CD4-positive, alpha-beta memory T cell (primary cell): ENCODE measurements at regions not wholly inside any gene's neighbourhood (a gene's known extent, or its start where the extent isn't known, plus 50 kb on each side); places are given as distances from the start of the nearest gene placed in this dataset.

Source experiments
- CTCF ChIA-PET: fragments of 350-600 bp; sonication (Branson Sonifier 250); formaldehyde crosslinking; loops from one replicate; lab custom pipeline; 2021; ENCODE audit warnings: inconsistent platforms; ENCODE audit not compliant: partially characterized antibody; lab: Charles Lee
- POLR2A ChIA-PET: fragments of 350-600 bp; sonication (Branson Sonifier 250); formaldehyde crosslinking; loops from one replicate; lab custom pipeline; 2021; ENCODE audit not compliant: partially characterized antibody; lab: Charles Lee
- DNase-seq, 5 donors: peaks; one replicate each; pipeline versions ENCODE4 v3.0.0 to v3.0.0-alpha.2; 2020 to 2022; ENCODE audit warnings: mixed read lengths in 1 of 5
- H3K27ac ChIP-seq: one replicate; pipeline ENCODE4 v1.7.0; 2013; ENCODE audit warnings: low read depth, low read length
- H3K27me3 ChIP-seq: 2 replicates; pipeline ENCODE4 v1.7.0; 2013; ENCODE audit warnings: mild to moderate bottlenecking, low read length, moderate library complexity; ENCODE audit not compliant: insufficient read depth
- H3K36me3 ChIP-seq: 2 replicates; pipeline ENCODE4 v1.7.0; 2013; ENCODE audit warnings: mild to moderate bottlenecking, low read length, moderate library complexity; ENCODE audit not compliant: insufficient read depth
- H3K4me1 ChIP-seq: 2 replicates; pipeline ENCODE4 v1.7.0; 2013; ENCODE audit warnings: mild to moderate bottlenecking, low read length, moderate library complexity; ENCODE audit not compliant: insufficient read depth
- H3K4me3 ChIP-seq, 2 donors: one replicate each; pipeline ENCODE4 v1.7.0; 2013; ENCODE audit warnings: low read length in 2 of 2, mild to moderate bottlenecking in 1 of 2
- H3K9me3 ChIP-seq, 2 donors: one replicate each; pipeline ENCODE4 v1.7.0; 2013; ENCODE audit warnings: low read length in 2 of 2, control low read depth in 1 of 2; ENCODE audit not compliant: control insufficient read depth in 1 of 2
- H3K27ac Mint-ChIP-seq, 7 donors: one replicate each; pipeline ENCODE4 v1.8.0; 2020 to 2021; ENCODE audit warnings: mixed read lengths in 7 of 7, mild to moderate bottlenecking in 6 of 7, inconsistent platforms in 3 of 7, moderate library complexity in 3 of 7
- H3K27me3 Mint-ChIP-seq, 2 donors: one replicate each; pipeline ENCODE4 v1.8.0; 2020 to 2021; ENCODE audit warnings: mixed read lengths in 2 of 2
- H3K36me3 Mint-ChIP-seq, 2 donors: one replicate each; pipeline ENCODE4 v1.8.0; 2020 to 2021; ENCODE audit warnings: mixed read lengths in 2 of 2, inconsistent platforms in 1 of 2, mild to moderate bottlenecking in 1 of 2
- H3K4me1 Mint-ChIP-seq, 4 donors: one replicate each; pipeline ENCODE4 v1.8.0; 2020 to 2021; ENCODE audit warnings: mixed read lengths in 4 of 4, mild to moderate bottlenecking in 1 of 4
- H3K4me3 Mint-ChIP-seq, 8 donors: one replicate each; pipeline ENCODE4 v1.8.0; 2020 to 2021; ENCODE audit warnings: mixed read lengths in 8 of 8, mild to moderate bottlenecking in 7 of 8, moderate library complexity in 6 of 8, inconsistent platforms in 3 of 8
- H3K9me3 Mint-ChIP-seq, 8 donors: one replicate each; pipeline ENCODE4 v1.8.0; 2020 to 2021; ENCODE audit warnings: mixed read lengths in 8 of 8, mild to moderate bottlenecking in 5 of 8, inconsistent platforms in 3 of 8, moderate library complexity in 1 of 8
- intact Hi-C: fragments of 100-400 bp; cut with micrococcal nuclease; formaldehyde crosslinking; loops from one replicate; pipeline ENCODE4 v1.15.1; 2023

DNA sequence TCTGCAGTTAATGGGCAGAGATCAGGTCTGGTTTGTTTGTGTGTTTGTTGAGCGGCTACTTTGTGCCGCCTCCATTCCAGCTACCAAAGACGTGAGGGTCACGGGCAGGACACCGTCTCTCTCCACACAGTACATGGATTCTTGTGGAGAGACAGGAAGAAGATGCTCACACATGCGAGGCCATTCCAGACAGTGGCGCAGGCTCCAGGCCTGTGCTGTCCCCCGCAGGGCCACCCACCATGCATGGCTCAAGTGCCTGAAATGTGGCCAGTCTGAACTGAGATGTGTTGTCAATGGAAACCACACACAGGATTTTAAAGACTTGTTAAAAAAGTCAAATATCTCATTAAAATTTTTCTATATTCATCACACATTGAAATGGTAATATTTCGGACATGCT, 848.3 kb downstream of the TBC1D22A start:
- intact Hi-C loops = no loop called here
- H3K4me3 ChIP-seq = no peak overlapping the region
- H3K4me1 ChIP-seq = no peaks in the 10 kb centered on the region
- Mint-ChIP-seq H3K27me3 (peaks cover 0 to 2% of the 10 kb centered on the region in 2 donors), H3K27ac (no peak overlapping the region), H3K36me3 (no peaks in the 10 kb centered on the region), H3K4me1 (no peaks in the 10 kb centered on the region), H3K9me3 (peaks cover 0 to 4% (median under 1%) of the 10 kb centered on the region in 8 donors), H3K4me3 (no peak overlapping the region)
- DNase-seq = no peak
- H3K9me3 ChIP-seq = no peaks in the 10 kb centered on the region
- H3K36me3 ChIP-seq = no peaks in the 10 kb centered on the region
- CTCF ChIA-PET = no interaction called here
- POLR2A ChIA-PET = no interaction called here
- H3K27ac ChIP-seq = no peak overlapping the region
- no peaks in the 10 kb centered on the region for H3K27me3 ChIP-seq

DNA sequence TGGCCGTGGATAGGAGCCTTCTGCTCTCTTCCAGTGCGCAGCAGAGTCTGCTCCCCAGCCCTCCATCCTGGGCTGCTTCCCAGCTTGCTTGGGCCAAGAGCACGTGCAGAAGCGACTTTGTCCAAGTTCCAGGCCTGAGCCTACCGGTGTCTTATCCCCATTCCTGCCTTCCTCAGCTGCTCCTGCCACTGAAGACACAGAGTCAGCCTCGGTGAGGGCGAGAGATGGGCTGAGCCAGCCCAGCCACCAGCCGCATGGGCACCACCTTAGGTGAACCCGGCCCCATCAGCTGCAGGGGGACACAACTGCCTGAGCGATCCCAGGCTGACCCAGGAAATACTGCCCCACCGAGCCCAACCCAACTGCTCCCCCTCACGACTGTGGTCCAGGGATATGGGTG, 847.8 kb downstream of the TBC1D22A start:
- H3K27ac Mint-ChIP-seq = no peak overlapping the region
- H3K4me3 Mint-ChIP-seq = no peak overlapping the region
- intact Hi-C loops = no loop called here
- H3K9me3 Mint-ChIP-seq = peaks cover 0 to 4% (median under 1%) of the 10 kb centered on the region in 8 donors
- no peaks in the 10 kb centered on the region for H3K4me1 Mint-ChIP-seq
- H3K4me1 ChIP-seq = no peaks in the 10 kb centered on the region
- H3K27me3 ChIP-seq = no peaks in the 10 kb centered on the region
- H3K4me3 ChIP-seq = no peak overlapping the region
- no peaks in the 10 kb centered on the region for H3K36me3 ChIP-seq
- ChIA-PET POLR2A (no interaction called here), CTCF (no interaction called here)
- no peak overlapping the region for H3K27ac ChIP-seq
- no peaks in the 10 kb centered on the region for H3K36me3 Mint-ChIP-seq
- no peaks in the 10 kb centered on the region for H3K9me3 ChIP-seq
- DNase-seq = no peak
- peaks cover 0 to 2% of the 10 kb centered on the region in 2 donors for H3K27me3 Mint-ChIP-seq

DNA sequence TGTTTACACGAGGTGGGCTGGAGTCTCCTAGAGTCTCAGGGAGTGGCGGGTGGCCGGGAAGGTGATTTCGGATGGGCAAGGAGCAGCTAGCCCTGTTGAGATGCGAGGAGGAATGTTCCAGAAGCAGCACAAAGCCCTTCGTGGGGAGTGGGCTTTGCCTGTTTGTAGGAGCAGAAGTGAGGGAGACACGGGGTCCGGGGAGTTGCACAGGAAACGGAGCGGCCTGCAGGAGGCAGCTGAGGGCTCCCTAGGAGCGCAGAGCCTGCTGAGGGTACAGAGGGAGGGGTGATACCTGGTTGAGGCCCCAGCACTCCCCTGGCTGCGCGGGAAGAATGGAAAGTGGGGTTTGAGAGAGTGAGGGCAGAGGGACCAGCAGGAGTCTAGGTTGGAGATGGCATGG, 847.2 kb downstream of the TBC1D22A start:
- H3K27ac Mint-ChIP-seq = no peak overlapping the region
- H3K4me3 ChIP-seq = no peak overlapping the region
- no peaks in the 10 kb centered on the region for H3K36me3 Mint-ChIP-seq

DNA sequence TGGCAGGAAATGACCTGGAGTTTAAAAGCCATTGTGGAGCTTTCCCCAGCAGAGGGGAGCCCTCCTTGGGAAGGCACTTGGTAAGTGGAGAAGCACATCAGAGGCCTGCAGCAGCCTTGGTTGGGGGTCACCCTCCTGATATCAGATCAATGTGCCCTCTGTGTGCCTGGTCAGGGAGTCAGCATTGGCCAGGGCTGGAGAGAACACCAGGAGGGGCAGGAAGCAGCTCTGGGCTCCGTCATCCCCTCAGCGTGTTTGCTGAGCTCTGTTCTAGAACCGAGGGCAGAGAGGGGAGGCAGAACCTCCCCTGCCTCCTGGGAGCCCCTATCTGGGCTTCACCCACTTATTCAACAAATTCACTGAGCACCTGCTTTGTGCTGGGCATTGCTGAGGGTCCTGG, 846.0 kb downstream of the TBC1D22A start:
- ChIA-PET POLR2A (no interaction called here), CTCF (no interaction called here)

More for the DNA sequence above, 847.2 kb downstream of the TBC1D22A start:
- intact Hi-C loops = no loop called here
- DNase-seq = no peak
- Histone ChIP-seq H3K9me3 (no peaks in the 10 kb centered on the region), H3K27me3 (no peaks in the 10 kb centered on the region), H3K36me3 (no peaks in the 10 kb centered on the region), H3K27ac (no peak overlapping the region), H3K4me1 (no peaks in the 10 kb centered on the region)
- CTCF ChIA-PET = no interaction called here
- H3K9me3 Mint-ChIP-seq = peaks cover 0 to 4% (median under 1%) of the 10 kb centered on the region in 8 donors
- H3K27me3 Mint-ChIP-seq = peaks cover 0 to 2% of the 10 kb centered on the region in 2 donors
- no peaks in the 10 kb centered on the region for H3K4me1 Mint-ChIP-seq
- no peak overlapping the region for H3K4me3 Mint-ChIP-seq
- POLR2A ChIA-PET = no interaction called here

DNA sequence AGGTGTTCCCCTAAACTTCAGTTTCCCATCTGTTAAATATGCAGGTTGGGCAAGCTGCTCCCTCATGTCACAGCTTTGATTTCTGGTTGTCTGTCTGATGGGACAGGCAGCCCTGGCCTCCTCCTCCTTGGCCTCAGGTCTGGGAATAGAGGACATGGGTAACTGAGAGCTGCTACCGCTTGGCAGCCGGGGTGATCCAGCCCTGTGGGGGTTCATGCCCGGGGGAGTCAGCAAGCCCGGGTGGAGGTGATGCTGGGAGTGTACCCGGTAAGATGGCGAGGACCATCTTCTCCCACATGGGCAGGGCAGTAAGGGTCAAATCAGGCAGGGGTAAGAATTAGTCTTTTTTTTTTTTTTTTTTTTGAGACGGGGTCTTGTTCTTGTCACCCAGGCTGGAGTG, 845.0 kb downstream of the TBC1D22A start:
- Mint-ChIP-seq H3K27me3 (peaks cover 0 to 3% of the 10 kb centered on the region in 2 donors), H3K4me1 (no peaks in the 10 kb centered on the region), H3K4me3 (no peak overlapping the region), H3K36me3 (no peaks in the 10 kb centered on the region), H3K27ac (no peak overlapping the region), H3K9me3 (peaks cover 0 to 5% (median 3%) of the 10 kb centered on the region in 8 donors)
- Histone ChIP-seq H3K9me3 (no peaks in the 10 kb centered on the region), H3K4me3 (no peak overlapping the region), H3K36me3 (no peaks in the 10 kb centered on the region), H3K4me1 (no peaks in the 10 kb centered on the region), H3K27ac (no peak overlapping the region), H3K27me3 (no peaks in the 10 kb centered on the region)
- ChIA-PET POLR2A (no interaction called here), CTCF (no interaction called here)
- intact Hi-C loops = no loop called here
- no peak for DNase-seq

More for the DNA sequence above, 846.0 kb downstream of the TBC1D22A start:
- Histone ChIP-seq H3K4me3 (no peak overlapping the region), H3K9me3 (no peaks in the 10 kb centered on the region), H3K27me3 (no peaks in the 10 kb centered on the region), H3K27ac (no peak overlapping the region), H3K36me3 (no peaks in the 10 kb centered on the region), H3K4me1 (no peaks in the 10 kb centered on the region)
- Mint-ChIP-seq H3K27ac (no peak overlapping the region), H3K36me3 (no peaks in the 10 kb centered on the region), H3K4me1 (no peaks in the 10 kb centered on the region), H3K27me3 (peaks cover 0 to 3% of the 10 kb centered on the region in 2 donors), H3K4me3 (no peak overlapping the region), H3K9me3 (peaks cover 0 to 5% (median 3%) of the 10 kb centered on the region in 8 donors)
- DNase-seq = no peak
- intact Hi-C loops = no loop called here

DNA sequence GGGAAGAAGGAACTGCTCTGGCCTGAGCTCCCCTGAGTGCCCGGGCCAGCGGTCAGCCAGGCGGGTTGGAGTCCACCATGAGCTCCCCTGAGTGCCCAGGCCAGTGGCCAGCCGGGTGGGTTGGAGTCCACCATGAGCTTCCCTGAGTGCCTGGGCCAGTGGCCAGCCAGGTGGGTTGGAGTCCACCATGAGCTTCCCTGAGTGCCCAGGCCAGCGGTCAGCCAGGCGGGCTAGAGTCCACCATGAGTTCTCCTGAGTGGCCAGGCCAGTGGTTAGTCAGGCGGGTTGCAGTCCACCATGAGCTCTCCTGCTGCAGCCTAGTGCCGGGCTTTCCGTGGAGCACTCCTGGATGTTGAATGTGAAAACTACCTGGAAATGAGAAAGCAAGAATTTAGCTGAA, 844.0 kb downstream of the TBC1D22A start:
- Mint-ChIP-seq H3K27ac (no peak overlapping the region), H3K4me1 (no peaks in the 10 kb centered on the region), H3K4me3 (no peak overlapping the region), H3K27me3 (peaks cover 3 to 6% of the 10 kb centered on the region in 2 donors), H3K36me3 (no peaks in the 10 kb centered on the region), H3K9me3 (peaks cover 0 to 5% (median 3%) of the 10 kb centered on the region in 8 donors)
- no peak overlapping the region for H3K4me3 ChIP-seq
- H3K9me3 ChIP-seq = no peaks in the 10 kb centered on the region
- ChIA-PET POLR2A (no interaction called here), CTCF (no interaction called here)
- no peaks in the 10 kb centered on the region for H3K4me1 ChIP-seq
- intact Hi-C loops = no loop called here
- no peak for DNase-seq
- no peaks in the 10 kb centered on the region for H3K36me3 ChIP-seq
- no peaks in the 10 kb centered on the region for H3K27me3 ChIP-seq
- no peak overlapping the region for H3K27ac ChIP-seq

DNA sequence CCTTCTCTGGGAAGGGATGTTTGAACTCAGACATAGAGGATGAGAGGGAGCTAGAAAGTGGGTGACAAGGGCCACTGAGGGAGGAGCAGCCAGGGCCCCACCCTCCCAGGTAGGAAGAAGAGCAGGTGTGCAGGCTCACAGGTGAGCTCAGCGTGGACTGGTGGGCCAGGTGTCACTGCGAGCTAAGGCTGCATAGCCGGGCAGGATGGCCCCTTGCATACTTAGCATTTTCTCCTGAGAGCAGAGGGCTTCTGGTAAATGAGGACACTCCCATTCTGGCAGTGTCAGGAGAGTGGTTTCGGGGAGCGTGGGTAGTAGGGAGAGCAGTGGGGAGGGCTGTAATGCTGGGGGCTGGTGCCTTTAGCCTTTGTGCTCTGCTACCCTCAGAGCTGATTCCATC, 843.4 kb downstream of the TBC1D22A start:
- H3K9me3 Mint-ChIP-seq = peaks cover 0 to 5% (median 3%) of the 10 kb centered on the region in 8 donors
- POLR2A ChIA-PET = no interaction called here
- no peaks in the 10 kb centered on the region for H3K4me1 Mint-ChIP-seq
- no peaks in the 10 kb centered on the region for H3K27me3 ChIP-seq
- no peak overlapping the region for H3K27ac Mint-ChIP-seq
- DNase-seq = no peak
- intact Hi-C loops = no loop called here
- no peak overlapping the region for H3K4me3 ChIP-seq
- no peaks in the 10 kb centered on the region for H3K9me3 ChIP-seq
- no peak overlapping the region for H3K27ac ChIP-seq
- H3K36me3 Mint-ChIP-seq = no peaks in the 10 kb centered on the region
- H3K4me3 Mint-ChIP-seq = no peak overlapping the region
- CTCF ChIA-PET = no interaction called here
- H3K27me3 Mint-ChIP-seq = peaks cover 3 to 6% of the 10 kb centered on the region in 2 donors
- H3K36me3 ChIP-seq = no peaks in the 10 kb centered on the region
- no peaks in the 10 kb centered on the region for H3K4me1 ChIP-seq

DNA sequence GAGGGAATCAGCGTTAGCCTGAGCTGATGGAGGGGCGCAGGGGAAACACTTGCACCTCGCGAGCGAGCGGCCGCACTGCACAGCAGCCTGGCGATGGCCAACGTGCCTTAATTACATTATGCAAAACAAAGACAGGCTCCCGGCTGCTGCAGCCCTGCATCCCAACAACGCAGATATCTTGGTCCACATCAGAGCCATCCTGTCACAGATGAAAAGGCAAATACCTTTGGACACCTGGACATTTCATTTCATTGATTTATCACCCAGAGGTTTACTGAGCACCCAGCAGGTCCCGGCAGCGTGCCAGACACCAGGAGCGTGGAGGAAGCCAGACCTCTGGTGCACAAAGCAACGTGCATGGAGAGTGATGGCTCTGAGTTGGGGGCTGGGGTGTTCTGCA, 843.0 kb downstream of the TBC1D22A start:
- Mint-ChIP-seq H3K9me3 (peaks cover 0 to 5% (median 3%) of the 10 kb centered on the region in 8 donors), H3K27ac (no peak overlapping the region), H3K36me3 (no peaks in the 10 kb centered on the region), H3K27me3 (peaks cover 3 to 6% of the 10 kb centered on the region in 2 donors), H3K4me3 (no peak overlapping the region), H3K4me1 (no peaks in the 10 kb centered on the region)
- DNase-seq = no peak
- ChIA-PET POLR2A (no interaction called here), CTCF (no interaction called here)
- intact Hi-C loops = no loop called here
- Histone ChIP-seq H3K4me3 (no peak overlapping the region), H3K27me3 (no peaks in the 10 kb centered on the region), H3K9me3 (no peaks in the 10 kb centered on the region), H3K4me1 (no peaks in the 10 kb centered on the region), H3K36me3 (no peaks in the 10 kb centered on the region), H3K27ac (no peak overlapping the region)
